DMS153 treated with DMSO at 0.1 percent for 48 hours (cell line): ENCODE measurements at regions not wholly inside any gene's neighbourhood (a gene's known extent, or its start where the extent isn't known, plus 50 kb on each side); places are given as distances from the start of the nearest gene placed in this dataset.

Experiments
- DNase-seq: peaks from one replicate; lab custom pipeline; 2025; ENCODE audit not compliant: unreplicated experiment; lab: John Stamatoyannopoulos, UW

DNA sequence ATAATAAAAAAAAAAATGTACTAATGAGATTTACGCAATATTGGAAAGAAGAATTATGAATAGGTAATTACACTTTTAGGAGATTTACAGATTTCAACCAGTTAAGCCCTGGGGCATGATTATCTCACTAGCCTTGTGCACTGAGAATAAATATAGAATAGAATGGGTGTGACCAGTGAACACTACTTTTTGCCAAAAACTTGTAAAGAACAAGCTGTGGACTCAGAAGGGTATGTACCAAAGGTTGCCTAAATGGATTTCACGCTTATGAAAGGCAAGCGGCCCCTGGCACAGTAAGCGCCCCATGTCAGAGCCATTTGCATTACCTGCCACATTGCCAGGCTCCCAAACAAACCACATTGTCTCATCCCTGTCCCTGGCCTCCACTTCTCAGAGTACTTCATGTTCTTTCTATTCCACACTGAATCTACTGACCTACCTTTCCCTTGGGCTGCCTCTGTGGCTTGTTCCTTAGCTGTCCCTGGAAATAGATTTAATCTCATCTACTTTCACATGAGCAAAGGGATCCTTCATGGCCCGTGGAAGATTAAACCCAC lies 170.6 kb upstream of the DIO2 start:
- DNase-seq = no peak

DNA sequence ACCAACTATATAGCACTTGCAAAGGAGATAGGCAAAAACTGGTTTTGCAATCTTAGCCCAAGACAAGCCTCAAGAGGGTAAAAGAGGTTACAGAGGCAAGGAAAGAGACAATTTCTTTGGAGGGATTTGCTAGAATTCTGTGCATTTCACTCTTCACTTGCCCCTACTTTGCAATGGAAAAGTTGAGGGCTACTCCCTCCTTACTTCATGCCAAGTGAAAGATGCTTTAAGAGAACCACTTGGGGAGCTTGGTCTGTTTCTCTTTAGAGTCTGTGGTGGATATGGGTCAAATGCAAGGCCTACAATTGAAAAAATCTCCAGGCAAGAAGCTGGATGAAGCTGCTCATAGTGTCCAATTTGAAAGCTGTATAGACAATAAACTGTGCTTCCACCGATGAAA lies 167.7 kb upstream of the DIO2 start:
- DNase-seq = no peak

DNA sequence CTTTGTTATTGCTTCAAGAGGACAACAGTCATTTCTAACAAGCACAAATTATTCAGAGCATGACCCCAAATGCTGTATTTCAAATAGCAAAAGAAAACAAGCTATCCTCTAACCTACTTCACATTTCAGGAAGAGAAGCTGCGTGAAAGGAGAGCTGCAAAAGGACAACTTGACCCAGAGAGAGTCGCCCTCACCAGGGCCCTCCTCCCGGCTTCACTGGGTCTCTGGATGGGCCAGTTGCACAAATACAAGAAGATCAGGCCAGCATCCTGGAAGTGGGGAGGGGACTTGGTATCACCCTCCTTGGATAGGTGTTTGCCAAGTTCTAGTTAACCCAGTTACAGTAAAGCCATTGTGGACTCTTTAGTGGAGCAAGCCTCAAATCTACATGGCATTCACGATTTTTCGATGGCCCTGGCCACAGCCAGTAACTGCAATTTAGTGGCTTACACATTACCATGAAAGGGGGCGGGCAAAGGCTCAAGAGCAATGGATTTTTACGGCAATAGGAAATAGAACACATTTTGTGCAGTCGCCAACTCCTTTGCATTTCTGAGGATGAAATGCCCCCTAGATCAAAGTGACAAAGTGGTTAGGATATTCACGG lies 166.9 kb upstream of the DIO2 start:
- DNase-seq = no peak

DNA sequence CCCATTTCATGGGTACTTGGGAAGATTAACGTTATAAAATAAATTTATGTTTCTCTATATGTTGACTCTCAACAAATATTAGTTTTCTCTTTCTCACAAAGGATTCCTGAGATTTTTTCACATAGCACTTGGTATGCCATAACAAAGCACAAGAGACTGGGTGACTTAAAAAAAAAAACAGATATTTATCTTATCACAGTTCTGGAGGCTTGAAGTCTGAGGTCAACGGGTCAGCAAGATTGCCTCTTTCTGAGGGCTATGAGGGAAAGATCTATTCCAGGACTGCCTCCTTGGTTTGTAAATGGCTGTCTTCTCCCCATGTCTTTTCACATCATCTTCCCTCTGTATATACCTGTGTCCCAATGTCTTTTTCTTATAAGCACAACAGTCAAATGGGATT lies 153.5 kb upstream of the DIO2 start:
- DNase-seq = no peak

DNA sequence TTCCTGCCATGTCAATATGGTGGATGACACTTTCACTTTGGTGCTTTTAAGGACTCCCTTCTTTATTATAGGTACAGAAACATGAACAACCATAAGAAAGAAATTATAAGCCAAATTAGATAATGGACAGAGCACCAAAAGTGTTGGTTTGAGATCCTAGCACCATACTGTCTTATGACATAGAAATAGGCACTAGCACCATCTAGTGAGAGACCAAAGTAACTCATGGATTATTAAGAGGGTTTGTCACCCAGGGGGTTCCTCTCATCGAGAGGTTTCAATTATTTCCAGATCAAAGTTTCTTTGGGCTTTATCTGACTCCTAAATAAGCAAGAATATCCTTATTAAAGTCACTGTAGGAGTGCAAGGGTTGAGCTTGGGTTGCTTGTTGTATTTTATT lies 153.0 kb upstream of the DIO2 start:
- no peak for DNase-seq

DNA sequence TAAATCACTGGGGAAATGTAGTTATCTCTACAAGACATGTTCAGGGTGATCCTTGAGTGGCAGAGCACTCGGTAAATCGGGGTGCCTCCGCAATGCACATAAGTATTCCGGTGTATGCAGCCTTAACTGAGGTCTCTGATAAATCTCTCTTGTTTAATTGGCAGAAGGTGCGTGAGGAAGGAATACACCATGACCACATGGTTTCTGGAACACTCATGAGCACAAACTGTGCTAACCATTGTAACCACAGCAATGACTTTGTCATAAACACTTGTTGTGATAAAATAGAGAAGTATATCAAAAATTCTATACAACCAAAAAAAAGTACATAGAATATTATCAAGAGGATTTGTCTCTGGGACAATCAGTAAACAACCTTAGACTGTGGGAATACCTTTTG lies 146.8 kb upstream of the DIO2 start:
- DNase-seq = no peak

DNA sequence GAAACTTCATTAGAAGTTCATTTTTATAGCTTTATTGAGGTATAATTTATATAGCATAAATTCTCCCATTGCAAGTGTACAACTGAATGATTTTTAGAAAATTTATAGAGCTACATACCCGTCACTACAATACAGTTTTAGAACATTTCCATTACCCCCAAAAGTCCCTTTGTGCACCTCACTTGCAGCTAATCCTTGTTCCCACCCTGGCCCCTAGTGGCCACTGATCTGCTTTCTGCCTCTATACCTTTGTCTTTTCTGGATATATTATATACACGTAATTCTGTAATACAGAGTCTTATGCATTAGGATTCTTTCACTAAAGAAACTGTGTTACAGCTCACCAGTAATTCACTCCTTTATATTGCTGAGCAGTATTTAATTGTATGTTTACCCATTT lies 145.1 kb upstream of the DIO2 start:
- no peak for DNase-seq

DNA sequence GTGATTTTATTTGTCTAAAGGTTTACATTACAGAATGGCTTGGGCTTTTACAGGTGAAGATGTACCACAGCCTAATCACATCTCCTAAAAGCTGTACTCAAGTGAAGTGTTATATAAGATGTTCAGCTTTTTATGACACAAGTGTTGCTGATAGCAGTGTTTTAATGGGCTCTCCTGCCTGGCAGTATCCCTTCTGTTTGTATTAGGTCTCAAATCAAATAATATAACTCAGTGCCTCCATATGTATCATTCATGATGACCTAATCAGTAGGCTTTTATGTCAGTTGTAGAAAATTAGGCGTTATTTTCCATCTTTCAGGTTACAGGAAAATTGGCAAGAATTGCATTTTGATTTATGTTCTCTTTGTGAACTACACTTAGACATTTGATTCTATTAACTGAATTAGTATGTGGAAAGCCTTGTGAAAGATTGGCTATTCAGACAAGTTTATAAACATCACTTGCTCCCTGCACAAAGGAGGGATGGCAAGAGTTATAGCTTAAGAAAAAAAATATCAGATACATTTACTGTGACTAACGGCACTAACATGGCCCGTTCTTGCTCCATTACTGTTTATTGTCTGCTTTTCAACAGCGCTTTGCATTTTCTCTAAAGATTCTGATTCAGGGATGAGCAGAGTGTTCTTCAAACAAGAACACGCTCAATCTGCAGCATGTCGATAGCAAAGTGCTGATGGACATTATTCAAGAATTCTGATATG lies 143.7 kb upstream of the DIO2 start:
- peak; percentile 62 for DNase-seq

DNA sequence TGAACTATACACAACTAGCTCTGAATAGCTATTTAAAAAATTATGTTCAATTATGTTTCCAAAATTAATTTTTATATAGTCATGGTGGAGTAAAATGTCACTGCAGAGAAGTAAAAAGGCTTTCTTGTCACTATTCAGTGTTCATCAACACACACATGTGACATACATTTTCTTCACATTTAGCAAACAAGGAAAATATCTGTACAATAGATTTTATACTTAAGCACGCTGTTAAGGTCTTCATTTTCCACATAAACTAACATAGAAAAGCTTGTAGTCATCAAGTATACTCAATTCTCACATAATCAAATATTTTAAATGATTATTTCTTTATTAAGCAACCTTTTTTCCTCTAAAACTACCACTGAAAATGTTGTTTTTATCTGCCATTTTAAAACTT lies 141.2 kb upstream of the DIO2 start:
- DNase-seq = no peak

DNA sequence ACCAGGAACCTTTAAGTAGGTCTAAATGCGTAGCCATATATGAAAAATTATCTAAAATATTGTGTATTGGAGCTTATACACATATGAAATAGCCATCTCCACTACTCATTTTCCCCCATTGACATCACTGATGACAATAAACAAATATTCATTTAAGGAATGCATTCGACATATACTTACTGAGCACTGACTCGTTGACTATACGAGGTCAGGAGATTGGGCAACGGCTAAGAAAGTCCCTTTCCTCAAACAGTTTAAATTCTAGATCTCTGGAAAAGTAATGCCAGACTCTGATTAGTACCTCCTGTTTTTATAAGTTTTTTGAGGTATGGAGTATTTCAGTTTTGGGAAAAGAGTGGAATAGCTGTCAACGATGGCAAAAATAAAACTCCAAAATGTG lies 139.4 kb upstream of the DIO2 start:
- no peak for DNase-seq

DNA sequence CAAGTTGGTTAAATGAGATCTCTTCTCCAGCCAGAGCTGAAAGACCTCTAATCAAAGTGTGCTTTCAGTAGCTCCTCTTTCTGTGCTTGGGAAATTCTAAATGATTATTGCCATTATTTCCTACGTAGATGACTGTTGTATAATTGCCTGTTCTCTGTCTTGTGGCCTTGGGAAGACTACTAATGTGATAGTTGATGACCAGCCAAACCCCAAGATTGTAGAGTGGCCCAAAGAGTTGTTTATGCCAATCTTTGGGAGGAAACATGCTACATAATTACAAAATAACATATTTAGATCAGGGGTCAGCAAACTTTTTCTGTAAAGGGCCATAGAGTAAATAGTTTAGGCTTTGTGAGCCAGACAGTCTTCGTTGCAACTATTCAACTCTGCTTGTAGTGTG lies 135.1 kb upstream of the DIO2 start:
- no peak for DNase-seq

DNA sequence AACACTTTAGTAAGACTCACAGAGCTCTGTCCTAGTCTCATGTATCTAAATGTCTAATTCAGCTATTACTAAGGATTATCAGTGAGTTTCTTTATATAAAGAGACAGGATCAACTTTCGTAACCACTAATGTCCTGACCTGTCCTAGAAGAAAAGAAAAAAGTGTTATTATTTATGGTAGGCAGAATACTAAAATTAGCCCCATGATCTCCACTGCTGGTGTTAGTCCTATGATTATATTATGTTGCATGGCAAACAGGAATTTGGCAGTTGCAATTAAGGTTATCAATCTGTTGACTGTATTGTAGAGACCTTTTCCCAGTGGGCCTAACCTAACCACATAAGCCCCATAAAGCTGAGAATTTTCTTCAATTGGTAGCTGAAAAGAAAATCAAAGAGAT lies 132.9 kb upstream of the DIO2 start:
- no peak for DNase-seq

DNA sequence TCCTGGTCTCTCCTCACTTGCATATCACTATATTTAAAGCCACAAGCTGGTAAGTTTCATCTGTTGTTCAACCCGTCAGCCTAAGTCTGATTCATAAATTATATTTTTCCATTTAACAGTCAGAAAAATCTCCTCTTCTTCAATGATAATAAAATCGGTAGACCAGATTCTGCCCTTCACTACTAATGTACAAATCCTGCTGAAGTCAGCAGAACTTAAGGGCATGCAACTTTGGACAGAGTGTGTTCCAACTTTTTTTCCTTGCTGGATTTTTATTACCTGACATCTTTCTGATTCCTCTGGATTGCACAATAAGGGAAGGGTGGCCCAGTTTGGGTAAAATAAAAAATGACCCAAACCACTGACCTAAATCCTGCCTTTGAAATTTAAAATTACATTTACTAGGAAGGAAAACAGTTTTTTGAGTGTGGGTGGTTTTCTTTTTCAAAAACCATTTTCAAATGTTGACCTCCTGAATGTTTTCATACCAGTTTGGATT lies 125.4 kb upstream of the DIO2 start:
- no peak for DNase-seq

DNA sequence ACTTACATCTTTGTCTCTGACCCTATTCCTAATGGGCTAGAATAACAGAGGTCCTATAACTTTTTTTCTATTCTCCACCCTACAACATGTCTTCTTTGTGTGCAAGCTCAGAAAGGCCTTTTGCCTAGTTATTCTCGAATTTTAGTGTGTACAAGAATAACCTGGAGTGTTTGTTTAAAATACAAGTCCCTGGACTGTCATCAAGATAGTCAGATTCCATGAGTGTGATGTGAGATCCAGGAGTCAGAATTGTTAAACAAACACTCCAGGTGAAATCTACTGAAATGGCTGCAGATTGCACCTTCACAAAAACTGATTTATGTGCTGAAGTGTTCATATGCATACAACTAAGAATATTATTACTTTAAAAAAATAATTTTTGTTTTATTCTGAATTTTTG lies 114.4 kb upstream of the DIO2 start:
- DNase-seq = no peak

DNA sequence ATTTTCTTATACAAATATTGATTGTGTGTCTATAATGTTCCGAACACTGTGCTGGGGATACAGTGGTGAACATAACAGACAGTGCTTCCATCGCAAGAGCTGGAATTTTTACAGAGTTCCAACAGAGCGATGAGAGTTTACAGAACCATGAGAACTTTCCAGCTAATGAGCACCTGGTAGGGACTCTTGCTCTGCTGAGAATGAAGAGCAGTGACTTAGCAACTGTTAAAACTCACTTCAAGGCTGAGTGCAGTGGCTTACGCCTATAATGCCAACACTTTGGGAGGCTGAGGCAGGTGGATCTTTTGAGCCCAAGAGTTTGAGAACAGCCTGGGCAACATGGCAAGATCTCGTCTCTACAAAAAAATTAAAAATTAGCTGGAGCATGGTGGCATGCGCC lies 113.8 kb upstream of the DIO2 start:
- DNase-seq = no peak

DNA sequence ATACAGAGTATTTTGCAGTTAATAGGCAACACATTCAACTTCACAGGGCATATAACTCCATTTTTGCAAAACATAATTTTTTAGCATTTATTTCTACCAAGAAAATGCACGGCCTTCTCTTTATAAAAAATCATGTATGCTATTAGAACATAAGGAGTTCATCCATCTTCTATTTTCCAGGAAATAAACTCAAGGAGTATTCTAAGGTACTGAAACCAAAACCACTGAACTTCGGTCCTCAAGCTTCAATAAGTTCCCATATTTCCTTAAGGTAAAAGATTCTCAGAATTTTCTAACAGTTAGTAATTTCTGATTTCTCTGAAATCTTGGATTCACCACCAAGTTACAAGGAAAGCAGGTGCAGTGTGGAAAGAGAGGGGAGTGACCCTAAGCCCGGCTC lies 113.3 kb upstream of the DIO2 start:
- no peak for DNase-seq

DNA sequence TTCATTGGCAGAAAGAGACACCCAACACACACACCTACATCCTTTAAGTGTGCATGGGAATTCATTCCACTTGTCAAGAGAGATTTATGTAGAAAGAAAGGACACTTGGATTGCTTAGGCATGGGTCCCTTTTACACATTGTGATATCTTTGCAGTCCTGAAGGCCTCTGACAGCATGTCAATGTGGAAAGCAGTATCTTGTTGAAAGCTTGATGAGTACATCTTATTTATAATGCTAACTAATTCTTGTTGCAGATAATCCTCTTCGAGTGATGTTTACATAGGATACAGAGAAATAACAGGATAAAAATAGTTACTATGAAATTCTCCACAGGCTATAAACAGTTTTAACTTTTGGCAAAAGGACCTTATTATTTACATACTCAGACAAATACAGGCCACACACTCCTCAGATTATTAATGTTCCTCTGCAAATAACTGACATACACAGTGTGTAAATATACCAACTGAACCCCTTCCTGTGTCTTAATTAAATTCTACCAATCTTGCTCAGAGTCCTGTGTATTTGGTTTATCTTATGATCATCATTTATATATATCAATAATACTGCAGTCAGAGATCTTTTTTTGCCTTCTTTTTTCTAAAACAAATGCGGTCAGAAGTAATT lies 111.8 kb upstream of the DIO2 start:
- no peak for DNase-seq

DNA sequence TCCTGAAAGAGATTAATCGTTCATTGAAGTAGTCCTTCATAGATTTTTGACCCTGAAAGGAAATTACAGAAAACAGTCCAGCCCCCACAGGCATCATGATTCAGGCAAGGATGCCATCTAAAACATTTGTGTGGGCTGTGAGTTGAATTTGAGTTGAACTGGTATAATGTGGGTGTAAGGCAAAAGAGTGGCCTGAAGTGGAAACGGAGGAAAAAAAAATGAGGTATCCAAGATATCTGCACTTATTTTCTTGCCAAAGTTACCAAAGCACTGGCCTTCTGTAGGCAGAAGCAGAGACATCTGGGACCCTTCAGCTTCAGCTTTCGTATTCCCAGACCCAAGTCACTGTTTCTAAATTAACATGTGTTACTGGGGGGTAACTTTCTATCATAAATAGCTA lies 105.1 kb upstream of the DIO2 start:
- no peak for DNase-seq

DNA sequence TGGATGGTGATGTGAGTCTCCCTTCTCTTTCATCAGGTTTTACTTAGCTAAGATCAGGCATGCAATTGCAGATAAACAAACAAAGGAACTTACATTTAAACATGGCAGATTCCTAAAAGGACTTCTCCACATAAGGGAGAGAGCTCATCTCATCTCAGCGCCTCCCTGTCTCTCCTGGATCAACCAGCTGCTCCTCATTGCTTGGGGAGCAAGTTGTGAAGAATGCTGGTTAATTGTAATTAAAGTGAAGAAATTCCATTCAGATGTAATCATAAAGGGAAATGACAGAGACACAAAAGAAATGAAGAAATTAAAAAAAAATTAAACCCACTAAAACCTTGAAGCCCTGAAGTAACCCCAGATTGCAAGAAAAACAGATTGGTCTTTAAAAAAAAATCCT lies 104.4 kb upstream of the DIO2 start:
- DNase-seq = no peak

DNA sequence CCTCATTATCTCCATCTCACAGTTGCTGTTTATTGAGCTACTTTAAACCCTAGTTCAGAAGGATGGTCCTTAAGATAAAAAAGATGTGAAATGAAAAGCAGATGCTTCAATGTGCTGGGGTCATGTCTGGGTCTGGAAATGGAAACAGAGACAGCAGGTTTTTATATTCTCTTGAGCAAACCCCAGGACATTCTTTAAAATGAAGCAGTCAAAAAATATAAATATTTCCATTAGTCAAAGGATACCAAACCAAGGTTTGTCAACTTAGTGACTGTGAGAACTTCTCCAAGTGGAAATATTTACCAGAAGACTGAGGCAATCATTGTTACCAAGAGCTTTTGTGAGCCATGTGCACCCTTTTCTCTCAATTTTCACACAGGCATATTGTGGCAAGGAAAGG lies 102.5 kb upstream of the DIO2 start:
- DNase-seq = no peak

DNA sequence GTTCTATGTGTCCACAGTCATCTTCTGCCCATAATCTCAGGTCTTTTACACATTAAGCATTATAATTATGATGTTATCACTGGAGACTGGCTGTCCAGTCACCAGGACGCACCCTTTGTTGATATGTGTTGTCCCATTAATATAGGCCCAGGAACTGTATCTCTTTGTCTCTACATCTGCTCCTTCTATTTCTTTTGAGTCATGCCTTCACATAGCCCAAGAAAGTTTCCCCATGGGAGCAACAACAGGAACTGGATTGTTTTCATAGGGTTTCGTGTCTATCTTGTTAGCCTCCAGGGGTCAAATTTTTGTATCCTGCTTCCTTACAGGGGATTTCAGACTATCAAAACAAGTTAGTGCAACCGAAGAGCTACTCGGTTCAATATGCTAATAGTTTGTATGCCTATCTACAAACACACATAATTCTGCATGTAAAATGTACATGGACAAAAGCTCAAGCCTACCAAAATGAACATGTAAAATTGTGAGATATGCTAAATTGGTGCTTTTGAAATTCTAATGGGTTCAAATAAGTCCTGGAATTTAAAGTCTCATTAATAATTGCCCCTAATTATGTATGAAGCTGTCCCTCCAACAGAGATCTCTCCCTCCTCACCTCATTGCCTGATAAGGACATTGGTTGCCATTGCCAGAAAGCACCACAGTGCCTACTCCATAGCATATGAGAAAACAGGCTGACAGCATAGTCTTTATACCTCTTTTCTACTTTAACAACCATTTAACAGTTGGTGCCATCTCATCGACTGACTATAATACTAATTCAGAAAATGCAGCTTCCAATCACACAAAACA lies 99.8 kb upstream of the DIO2 start:
- no peak for DNase-seq
